ENCODE measurements at regions not wholly inside any gene's neighbourhood (a gene's known extent, or its start where the extent isn't known, plus 50 kb on each side); places are given as distances from the start of the nearest gene placed in this dataset.

DNA sequence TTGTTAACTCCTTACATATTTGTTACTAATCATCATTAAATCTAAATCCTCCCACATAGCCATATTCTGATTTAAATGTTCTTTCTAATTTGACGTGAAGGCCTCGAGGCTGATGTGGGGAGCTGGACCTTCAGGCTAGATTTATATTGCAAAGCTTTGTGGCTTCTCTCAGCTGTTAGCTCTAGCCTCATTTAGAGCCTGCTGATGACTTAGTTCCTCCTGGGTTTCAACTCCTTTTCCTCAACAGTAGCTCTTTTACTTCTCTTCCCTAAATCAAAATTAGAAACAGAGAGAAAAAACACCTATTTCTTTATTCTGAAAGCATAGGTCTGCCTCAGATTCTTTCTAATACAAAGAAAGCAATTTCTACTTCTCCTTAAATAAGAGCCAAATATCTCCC lies 477.5 kb upstream of the CCDC196 start:
- TF ChIP-seq POLR2AphosphoS5 (IDR thresholded peaks at IDR 0.05), result no peak
- no peak for TF ChIP-seq POLR2A (IDR thresholded peaks at IDR 0.05)
- TF ChIP-seq CTCF (IDR thresholded peaks at IDR 0.05), result no peak
